ENCODE measurements at regions not wholly inside any gene's neighbourhood (a gene's known extent, or its start where the extent isn't known, plus 50 kb on each side); places are given as distances from the start of the nearest gene placed in this dataset.

GRCh38 chr9:109904666-109905065 lies 124.7 kb downstream of the PALM2AKAP2 start:
- no peaks in the 10 kb centered on the region for H3K9me3 Mint-ChIP-seq
- H3K4me1 Mint-ChIP-seq: peaks cover 20% of the 10 kb centered on the region
- no peak for TF ChIP-seq CTCF (IDR thresholded peaks at IDR 0.05)
- DNase-seq: no peak
- H3K36me3 Mint-ChIP-seq (ENCODE audit: low read depth): no peaks in the 10 kb centered on the region
- H3K4me3 Mint-ChIP-seq: no peak overlapping the region
- H3K27ac Mint-ChIP-seq: no peak overlapping the region
- peaks cover 3% of the 10 kb centered on the region for H3K27me3 Mint-ChIP-seq (ENCODE audit: low read depth, poor library complexity)

- Mint-ChIP-seq H3K36me3 (ENCODE audit: low read depth) (no peaks in the 10 kb centered on the region), H3K27ac (no peak overlapping the region), H3K27me3 (ENCODE audit: low read depth, poor library complexity) (peaks cover 3% of the 10 kb centered on the region), H3K9me3 (no peaks in the 10 kb centered on the region), H3K4me3 (no peak overlapping the region), H3K4me1 (peaks cover 20% of the 10 kb centered on the region)
- TF ChIP-seq CTCF (IDR thresholded peaks at IDR 0.05): no peak
- DNase-seq: no peak
These were observed 125.5 kb downstream of the PALM2AKAP2 start for GRCh38 chr9:109905472-109905871.

GRCh38 chr9:109906766-109907382 lies 126.9 kb downstream of the PALM2AKAP2 start:
- no peak overlapping the region for H3K4me3 Mint-ChIP-seq
- peaks cover 3% of the 10 kb centered on the region for H3K27me3 Mint-ChIP-seq (ENCODE audit: low read depth, poor library complexity)
- no peaks in the 10 kb centered on the region for H3K9me3 Mint-ChIP-seq
- H3K36me3 Mint-ChIP-seq (ENCODE audit: low read depth): no peaks in the 10 kb centered on the region
- H3K4me1 Mint-ChIP-seq: peaks cover 20% of the 10 kb centered on the region
- DNase-seq: no peak
- TF ChIP-seq CTCF (IDR thresholded peaks at IDR 0.05): no peak
- no peak overlapping the region for H3K27ac Mint-ChIP-seq

- H3K4me3 Mint-ChIP-seq: no peak overlapping the region
- peaks cover 20% of the 10 kb centered on the region for H3K4me1 Mint-ChIP-seq
- no peaks in the 10 kb centered on the region for H3K9me3 Mint-ChIP-seq
- no peak for TF ChIP-seq CTCF (IDR thresholded peaks at IDR 0.05)
- peaks cover 3% of the 10 kb centered on the region for H3K27me3 Mint-ChIP-seq (ENCODE audit: low read depth, poor library complexity)
- no peak for DNase-seq
- H3K27ac Mint-ChIP-seq: no peak overlapping the region
- H3K36me3 Mint-ChIP-seq (ENCODE audit: low read depth): no peaks in the 10 kb centered on the region
These were observed 127.4 kb downstream of the PALM2AKAP2 start for GRCh38 chr9:109907400-109907799.

GRCh38 chr9:109907810-109908458 lies 127.9 kb downstream of the PALM2AKAP2 start:
- no peaks in the 10 kb centered on the region for H3K9me3 Mint-ChIP-seq
- DNase-seq: no peak
- peaks cover 20% of the 10 kb centered on the region for H3K4me1 Mint-ChIP-seq
- no peak overlapping the region for H3K27ac Mint-ChIP-seq
- H3K4me3 Mint-ChIP-seq: no peak overlapping the region
- no peaks in the 10 kb centered on the region for H3K36me3 Mint-ChIP-seq (ENCODE audit: low read depth)
- H3K27me3 Mint-ChIP-seq (ENCODE audit: low read depth, poor library complexity): peaks cover 3% of the 10 kb centered on the region
- TF ChIP-seq CTCF (IDR thresholded peaks at IDR 0.05): no peak
